GM12874 (cell line): ENCODE measurements at regions not wholly inside any gene's neighbourhood (a gene's known extent, or its start where the extent isn't known, plus 50 kb on each side); places are given as distances from the start of the nearest gene placed in this dataset.

Experiments
- TF ChIP-seq, protein P1 (sequence below): IDR thresholded peaks from 2 replicates; pipeline ENCODE4 v1.5.1; 2011; ENCODE audit warnings: low read depth, mild to moderate bottlenecking, control low read depth, low read length, moderate library complexity; ENCODE audit not compliant: insufficient read depth

DNA sequence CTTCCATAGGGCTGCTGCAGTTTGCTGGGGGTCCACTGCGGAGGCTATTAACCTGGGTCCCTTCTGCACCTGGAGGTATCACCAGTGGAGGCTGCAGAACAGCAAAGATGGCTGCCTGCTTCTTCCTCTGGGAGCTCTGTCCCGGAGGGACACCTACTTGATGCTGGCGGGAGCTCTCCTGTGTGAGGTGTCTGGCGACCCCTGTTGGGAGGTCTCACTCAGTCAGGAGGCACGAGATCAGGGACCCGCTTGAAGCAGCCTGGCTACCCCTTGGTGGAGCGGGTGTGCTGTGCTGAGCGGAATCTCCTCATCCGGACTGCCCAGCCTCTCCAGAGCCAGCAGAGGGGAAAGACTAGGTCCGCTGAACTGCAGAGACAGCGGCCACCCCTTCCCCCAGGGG is 56.0 kb upstream of the CTXND1 start:
- TF ChIP-seq, protein P1, sequence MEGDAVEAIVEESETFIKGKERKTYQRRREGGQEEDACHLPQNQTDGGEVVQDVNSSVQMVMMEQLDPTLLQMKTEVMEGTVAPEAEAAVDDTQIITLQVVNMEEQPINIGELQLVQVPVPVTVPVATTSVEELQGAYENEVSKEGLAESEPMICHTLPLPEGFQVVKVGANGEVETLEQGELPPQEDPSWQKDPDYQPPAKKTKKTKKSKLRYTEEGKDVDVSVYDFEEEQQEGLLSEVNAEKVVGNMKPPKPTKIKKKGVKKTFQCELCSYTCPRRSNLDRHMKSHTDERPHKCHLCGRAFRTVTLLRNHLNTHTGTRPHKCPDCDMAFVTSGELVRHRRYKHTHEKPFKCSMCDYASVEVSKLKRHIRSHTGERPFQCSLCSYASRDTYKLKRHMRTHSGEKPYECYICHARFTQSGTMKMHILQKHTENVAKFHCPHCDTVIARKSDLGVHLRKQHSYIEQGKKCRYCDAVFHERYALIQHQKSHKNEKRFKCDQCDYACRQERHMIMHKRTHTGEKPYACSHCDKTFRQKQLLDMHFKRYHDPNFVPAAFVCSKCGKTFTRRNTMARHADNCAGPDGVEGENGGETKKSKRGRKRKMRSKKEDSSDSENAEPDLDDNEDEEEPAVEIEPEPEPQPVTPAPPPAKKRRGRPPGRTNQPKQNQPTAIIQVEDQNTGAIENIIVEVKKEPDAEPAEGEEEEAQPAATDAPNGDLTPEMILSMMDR = no peak

DNA sequence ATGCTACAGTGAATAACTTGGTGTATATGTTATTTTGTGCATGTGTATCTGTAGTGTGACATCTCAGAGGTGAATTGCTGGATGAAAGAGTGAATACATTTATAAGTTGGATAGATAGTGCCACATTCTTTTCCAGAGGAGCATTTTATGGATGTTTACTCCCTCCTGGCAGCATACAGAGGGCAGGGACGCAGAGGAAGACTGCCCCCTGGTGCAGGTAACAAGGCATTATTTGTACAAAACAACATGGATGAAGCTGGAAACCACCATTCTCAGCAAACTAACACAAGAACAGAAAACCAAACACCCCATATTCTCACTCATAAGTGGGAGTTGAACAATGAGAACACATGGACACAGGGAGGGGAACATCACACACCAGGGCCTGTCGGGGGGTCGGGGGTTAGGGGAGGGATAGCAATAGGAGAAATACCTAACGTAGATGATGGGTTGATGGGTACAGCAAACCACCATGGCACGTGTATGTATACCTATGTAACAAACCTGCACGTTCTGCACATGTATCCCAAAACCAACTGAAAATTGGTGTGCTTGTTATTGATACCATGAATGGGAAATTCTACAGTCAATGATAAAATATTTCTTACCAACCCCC is 57.9 kb upstream of the CTXND1 start:
- TF ChIP-seq, protein P1 = peak; percentile 29; the same call in 1 of the 2 replicates

DNA sequence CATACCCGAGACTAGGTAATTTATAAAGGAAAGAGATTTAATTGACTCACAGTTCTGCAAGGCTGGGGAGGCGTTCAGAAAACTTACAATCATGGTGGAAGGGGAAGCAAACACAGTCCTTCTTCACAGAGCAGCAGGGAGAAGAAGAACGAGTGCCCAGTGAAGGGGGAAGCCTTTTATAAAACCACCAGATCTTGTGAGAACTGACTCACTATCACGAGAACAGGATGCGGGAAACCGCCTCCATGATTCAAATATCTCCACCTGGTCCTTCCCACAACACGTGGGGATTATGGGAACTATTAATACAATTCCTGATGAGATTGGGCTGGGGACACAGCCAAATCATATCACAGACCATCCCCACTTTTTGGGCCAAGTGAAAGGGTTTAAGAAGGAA is 58.8 kb upstream of the CTXND1 start:
- TF ChIP-seq, protein P1 = no peak

DNA sequence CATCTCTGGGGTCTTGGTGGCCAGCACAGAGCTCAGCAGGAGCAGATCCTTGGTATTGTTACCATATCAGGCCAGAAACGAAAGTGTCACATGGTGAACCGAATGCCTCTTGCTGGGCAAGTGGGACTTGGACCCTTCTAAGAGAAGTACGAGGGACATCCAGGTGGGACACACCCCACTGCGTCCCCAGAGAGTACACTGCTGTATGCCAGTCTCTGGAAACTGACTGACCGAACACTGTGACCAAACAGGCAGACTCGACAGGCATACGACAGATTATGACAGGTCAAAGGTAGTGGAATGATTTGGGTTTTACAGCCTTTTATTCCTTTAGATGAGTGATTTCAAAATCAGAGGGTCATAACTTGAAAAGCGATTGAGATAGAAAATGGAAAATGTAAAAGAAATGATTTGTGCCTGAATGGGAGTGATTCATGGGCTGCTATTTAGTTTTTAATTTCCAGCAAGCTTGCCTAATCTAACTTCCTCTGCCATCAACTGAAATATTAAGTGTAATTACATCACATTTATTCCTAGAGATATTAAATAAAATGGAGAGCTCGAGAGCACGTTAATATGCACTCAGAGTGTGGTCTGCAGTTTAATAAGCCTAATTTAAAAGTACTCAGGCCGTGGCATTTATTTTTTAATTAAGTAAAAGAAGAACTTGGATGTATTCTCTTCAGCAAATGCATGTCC is 63.4 kb upstream of the CTXND1 start:
- TF ChIP-seq, protein P1 = no peak

DNA sequence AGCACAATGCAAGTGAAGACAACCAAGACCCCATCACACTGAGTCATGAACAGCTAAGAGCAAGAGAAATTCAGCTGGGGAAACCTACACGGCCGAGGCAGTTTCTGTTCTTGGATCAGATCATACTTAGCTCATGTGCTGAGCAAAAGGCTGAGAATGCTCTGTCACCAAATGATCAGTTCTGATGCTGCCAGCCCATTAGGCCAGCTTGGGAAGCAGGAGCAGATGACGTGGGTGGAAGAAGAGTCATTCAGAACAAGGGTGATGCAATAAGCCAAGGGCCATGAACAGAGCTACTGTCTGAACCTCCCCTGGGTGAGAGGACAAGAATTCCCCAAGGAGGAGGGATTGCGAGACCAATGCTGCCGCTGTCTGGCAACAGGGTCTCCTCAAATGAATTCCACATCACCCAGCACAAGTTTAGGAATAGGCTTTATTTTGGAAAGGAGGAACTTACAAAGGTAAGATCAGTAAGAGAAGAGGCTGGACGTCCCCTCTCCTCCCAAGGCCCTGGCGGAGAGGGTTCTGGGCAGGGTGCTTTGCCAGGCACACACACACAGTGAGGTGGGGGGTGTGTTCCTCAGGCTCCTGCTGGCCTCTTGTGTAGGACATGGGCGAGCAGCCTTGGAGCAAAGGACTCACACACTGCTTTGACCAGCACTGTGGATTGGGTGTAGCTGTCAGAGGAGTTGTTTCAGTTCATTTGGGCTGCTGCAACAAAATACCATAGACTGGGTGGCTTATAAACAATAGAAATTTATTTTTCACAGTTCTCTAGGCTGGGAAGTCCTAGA is 65.6 kb upstream of the CTXND1 start:
- TF ChIP-seq, protein P1 = no peak

DNA sequence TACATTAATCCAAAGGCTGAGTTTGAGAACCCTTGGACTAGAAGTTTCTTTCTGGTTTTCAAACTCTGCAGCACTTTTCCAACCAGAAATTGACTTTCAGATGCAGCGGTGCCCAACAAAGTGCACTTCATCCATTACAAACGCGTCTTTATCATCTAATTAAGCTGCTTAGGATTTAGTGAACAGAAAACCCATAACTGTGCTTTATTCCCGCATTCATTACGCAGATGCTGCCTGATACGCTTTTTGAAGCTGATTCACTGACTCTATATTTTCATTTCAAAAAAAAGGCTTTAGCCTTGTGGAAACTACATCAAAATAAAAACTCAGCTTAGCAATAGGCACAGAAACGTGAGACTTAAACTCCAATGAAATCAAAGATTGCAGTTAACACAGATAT is 69.8 kb upstream of the CTXND1 start:
- TF ChIP-seq, protein P1 = no peak

DNA sequence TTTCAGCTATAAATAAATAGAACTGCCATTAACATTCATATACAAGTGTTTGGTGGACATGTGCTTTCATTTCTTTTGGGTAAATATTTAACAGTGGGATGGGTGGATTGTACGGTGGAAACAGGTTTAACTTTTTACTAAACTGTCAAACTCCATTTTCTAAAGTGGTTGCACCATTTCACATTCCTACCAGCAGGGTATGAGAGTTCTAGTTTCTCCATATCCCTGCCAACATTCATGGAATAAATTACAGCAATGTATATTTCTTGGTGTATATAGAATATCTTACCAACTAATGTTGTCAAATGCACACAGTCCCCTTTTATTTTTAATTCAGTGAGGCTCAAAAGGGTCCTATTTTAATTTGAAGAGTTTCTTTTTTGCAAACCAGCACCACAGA is 71.3 kb upstream of the CTXND1 start:
- TF ChIP-seq, protein P1 = no peak
